OCI-LY7 (cell line): ENCODE measurements at regions not wholly inside any gene's neighbourhood (a gene's known extent, or its start where the extent isn't known, plus 50 kb on each side); places are given as distances from the start of the nearest gene placed in this dataset.

Experiments used
- EZH2phosphoT487 ChIP-seq: fragments of 200-600 bp; sonication (generic); IDR thresholded peaks from 2 replicates; pipeline ENCODE4 v1.6.1; 2018; ENCODE audit warnings: low read depth, borderline replicate concordance, mild to moderate bottlenecking, mixed run types, antibody characterized with exemption, low read length, moderate library complexity, mixed read lengths
- TF ChIP-seq, protein P1 (sequence below): fragments of 200-600 bp; sonication (generic); conservative IDR thresholded peaks from 2 replicates; pipeline ENCODE4 v1.5.1; 2014; ENCODE audit warnings: mild to moderate bottlenecking, antibody characterized with exemption, low read length, moderate library complexity, mixed read lengths

DNA sequence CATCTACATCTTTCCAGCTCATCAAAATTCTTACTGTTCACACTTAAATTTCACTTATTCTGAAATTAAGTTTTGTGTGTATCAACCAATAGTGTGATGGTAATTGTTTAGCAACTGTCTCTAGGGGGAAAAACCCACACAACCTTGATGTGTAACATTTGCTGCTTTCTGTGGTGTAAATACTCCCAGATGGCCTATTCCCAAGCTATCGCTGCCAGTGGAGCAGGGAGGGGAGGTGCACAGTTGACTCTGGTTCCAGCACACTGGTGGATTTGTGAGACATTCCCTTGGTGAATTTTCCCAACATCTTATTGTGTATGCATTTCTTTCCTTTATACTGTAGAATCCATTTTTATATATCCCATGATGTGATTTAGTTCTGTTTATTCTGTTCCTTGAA is 275.9 kb upstream of the SHH start:
- TF ChIP-seq, protein P1, sequence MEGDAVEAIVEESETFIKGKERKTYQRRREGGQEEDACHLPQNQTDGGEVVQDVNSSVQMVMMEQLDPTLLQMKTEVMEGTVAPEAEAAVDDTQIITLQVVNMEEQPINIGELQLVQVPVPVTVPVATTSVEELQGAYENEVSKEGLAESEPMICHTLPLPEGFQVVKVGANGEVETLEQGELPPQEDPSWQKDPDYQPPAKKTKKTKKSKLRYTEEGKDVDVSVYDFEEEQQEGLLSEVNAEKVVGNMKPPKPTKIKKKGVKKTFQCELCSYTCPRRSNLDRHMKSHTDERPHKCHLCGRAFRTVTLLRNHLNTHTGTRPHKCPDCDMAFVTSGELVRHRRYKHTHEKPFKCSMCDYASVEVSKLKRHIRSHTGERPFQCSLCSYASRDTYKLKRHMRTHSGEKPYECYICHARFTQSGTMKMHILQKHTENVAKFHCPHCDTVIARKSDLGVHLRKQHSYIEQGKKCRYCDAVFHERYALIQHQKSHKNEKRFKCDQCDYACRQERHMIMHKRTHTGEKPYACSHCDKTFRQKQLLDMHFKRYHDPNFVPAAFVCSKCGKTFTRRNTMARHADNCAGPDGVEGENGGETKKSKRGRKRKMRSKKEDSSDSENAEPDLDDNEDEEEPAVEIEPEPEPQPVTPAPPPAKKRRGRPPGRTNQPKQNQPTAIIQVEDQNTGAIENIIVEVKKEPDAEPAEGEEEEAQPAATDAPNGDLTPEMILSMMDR: no peak
- no peak for TF ChIP-seq EZH2phosphoT487
